ENCODE measurements at regions not wholly inside any gene's neighbourhood (a gene's known extent, or its start where the extent isn't known, plus 50 kb on each side); places are given as distances from the start of the nearest gene placed in this dataset.

DNA sequence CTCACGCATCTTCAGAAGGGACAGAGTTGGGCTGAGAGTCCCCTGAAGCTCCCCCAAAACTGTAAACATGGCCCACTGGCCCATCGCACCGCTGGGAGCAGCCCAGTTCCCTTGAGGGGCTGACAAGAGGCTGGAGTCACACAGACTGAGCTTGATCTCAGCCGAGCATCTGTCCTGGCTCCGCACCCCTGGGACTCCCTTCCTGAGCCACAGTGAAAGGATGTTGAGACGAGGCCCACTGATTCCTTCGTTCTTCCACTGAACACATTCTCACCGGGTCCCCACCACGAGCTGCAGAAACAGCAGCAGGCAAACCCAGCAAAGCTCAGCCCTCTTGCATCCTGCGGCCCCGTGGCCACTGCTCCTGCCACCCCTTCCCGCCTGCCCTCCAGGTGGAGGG is 145.9 kb upstream of the CIBAR2 start:
- no peak for DNase-seq (ENCODE audit: low read depth)

DNA sequence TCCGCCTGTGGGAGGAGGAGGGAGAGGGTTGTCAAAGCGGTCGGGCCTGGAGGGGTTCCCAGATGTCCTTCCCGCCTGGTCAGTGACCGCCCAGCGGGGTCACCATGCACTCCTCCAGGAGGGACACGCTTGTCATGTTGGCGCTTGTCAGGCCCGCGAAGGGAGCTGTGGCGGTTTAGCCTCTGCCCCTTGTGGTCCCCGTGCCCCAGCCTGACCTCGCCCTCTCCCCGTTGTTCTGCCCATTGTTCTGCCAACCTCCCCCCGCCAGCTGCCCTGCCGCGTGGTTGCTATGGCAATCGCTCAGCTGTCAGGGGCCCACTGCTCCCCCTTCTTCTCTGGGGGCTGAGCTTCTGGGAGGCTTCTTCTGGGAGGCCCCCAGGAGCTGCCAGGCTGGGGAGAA is 146.4 kb upstream of the CIBAR2 start:
- no peak for DNase-seq (ENCODE audit: low read depth)

DNA sequence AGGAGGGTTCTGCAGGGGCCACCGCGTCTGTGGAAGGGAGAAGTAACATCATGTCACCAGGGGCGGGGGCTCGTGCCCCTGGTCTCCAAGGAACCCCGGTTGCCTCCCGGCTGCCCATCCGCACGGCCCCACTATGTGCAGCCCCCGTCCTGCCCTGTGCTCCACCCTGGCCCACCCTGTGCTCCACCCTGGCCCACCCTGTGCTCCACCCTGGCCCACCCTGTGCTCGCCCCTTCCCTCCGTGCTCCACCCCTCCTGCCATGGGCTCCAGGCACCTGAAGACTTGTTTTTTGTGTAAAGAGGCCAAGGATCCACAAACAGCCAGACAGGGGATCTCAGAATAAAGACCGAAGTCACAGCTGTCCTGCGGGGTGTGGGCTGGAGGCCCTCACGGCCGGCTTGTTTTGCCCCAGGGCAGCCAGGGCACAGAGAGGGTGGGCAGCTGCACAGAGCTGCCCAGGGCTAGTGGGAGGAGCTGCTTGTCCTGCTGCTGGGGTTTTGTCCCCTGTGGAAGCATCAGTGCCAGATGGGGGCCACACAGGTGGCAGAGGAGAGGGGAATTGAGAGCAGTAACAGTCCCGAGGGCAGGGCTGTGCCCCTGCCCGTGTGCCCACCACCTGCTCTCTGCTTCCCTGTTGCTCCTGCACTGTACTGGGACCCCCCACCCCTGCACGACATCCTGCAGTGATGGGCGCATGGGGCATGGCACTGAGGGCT is 147.0 kb upstream of the CIBAR2 start:
- DNase-seq (ENCODE audit: low read depth): no peak

DNA sequence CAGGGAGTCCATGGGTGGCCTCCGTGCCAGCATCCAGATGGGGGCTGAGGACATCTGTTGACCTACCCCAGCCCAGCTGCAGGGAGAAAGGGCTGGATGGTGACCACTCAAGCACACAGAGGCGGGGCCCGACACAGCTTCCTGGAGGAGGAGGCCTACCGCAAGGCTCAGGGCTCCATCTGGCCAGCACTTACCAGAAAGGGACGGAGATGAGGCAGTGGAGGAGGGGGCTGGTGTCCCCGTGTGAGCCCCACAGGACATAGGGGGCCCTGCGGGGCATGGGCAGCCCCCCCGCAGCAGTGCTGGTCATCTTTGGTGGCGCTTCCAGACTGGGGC is 147.5 kb upstream of the CIBAR2 start:
- DNase-seq (ENCODE audit: low read depth): no peak

DNA sequence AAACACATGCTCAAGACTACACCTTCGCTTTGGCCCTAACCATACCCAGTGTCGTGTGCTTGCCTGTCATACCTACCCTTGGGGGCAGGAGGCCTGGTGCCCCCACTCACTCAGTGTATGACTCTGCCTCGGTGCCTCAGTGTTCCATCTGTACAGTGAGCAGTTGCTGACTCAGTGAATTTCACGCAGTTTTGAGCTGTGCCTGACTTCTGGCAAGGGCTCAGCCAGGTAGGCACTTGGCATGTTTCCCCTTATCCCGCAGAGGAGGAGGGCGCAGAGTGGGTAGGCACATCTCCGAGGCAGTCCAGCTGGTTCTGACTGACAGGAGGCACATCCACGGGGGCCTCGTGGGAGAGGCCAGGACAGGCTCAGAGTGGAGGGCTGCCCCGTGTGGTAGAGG is 148.9 kb upstream of the CIBAR2 start:
- no peak for DNase-seq (ENCODE audit: low read depth)

DNA sequence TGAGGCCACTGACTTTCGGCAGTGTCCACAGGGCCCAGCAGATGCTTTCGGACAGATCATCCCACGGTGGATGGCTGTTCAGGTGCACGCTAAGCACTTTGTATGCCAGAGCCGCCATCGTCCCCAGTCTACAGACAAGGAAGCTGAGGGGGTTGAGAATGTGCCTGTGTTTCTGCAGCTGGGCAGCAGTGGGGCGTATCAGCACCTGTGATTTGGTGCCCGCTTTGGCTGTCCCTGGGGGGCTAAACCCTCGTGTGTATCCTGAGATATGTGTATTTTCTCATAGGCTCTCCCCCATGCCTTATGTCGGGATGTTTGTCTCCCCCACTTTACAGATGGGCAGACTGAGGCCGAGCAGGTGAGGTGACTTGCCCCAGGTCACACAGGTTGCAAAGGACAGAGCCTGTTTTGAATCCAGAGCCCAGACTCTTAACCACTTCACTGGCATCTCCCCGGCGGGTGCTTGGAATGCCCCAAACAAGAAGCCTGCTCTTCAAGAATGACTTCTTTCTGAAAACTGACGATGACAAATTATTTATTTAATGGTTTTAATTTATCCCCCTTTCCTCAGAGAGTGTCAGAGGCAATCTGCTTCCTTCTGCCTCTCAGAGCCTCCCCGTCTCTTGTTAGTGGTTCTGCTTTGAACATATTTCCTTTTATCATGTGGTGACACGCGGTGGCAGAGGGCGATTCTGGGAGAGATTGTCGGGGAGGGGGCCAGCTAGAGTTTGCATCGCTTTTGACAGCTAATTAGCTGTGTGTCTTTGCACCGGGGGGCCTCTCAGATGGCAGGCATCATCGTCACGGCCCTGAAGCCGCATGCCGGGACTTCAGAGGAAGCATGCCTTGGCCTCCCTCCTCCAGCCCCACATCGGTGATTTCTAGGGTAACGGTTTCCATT is 149.6 kb upstream of the CIBAR2 start:
- no peak for DNase-seq (ENCODE audit: low read depth)

DNA sequence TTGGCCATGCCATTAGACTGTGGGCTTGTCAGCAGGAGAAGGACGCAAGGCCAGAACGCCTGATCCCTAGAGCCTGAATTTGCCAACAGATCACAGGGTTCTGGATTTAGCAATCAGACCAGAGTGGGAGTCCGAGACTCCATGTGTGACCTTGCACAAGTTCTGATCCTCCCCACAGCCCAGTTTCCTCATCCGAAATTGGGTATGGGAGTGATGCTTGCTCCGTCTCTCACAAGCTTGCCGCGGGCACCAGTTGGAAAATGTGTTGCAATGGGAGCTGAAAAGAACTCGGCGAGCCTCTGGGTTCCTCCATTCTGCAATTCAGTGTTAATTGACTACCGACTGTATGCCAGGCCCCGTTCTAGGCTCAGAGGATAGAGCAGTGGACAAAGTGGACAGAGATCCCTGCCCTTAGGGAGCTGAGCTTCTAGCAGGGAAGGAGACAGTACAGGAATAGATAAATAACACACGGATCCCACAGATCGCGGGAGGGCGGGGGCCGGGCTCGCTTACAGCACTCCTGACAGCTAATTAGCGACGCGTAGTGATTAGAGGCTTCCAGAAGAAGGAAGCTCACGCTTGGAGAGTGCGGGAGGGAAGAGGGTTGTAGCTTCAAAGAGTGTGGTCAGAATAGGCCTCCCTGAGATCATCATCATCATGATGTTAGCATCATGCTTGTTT is 150.4 kb upstream of the CIBAR2 start:
- DNase-seq (ENCODE audit: low read depth): no peak

DNA sequence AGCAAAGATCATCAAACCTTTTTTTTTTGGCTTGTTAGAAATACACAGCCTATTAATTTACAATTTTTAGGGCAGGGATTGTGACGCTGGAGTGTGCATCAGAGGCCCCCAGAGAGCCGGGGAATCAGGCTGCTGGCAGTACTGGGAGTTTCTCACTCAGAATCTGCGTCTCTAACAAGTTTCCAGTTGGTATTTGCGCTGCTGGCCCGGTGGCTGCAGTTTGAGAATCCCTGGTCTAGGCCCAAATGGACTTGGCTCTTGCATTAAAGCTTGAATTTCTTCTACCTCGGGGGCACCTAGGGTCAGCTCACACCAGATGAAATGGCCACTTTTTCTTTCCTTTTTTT is 150.9 kb upstream of the CIBAR2 start:
- DNase-seq (ENCODE audit: low read depth): no peak

DNA sequence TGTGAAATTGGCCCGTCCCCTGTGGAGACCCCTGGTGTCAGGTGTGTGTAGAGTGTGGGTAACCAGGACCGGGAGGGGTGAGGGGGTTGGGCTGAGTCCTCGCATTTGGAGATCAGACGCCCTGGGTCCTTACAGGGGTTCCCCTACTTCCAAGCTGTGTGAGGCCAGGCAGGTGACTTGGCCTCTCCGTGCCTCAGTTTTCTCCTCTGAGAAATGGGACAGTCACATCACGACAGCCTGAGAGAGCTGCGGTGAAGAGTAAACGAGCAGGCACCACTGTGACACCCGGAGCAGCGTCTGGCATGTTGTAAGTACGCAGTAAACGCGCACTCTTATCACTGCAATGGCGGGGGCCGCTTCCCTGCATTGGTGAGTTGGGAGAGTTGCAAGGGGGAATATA is 152.5 kb upstream of the CIBAR2 start:
- no peak for DNase-seq (ENCODE audit: low read depth)

DNA sequence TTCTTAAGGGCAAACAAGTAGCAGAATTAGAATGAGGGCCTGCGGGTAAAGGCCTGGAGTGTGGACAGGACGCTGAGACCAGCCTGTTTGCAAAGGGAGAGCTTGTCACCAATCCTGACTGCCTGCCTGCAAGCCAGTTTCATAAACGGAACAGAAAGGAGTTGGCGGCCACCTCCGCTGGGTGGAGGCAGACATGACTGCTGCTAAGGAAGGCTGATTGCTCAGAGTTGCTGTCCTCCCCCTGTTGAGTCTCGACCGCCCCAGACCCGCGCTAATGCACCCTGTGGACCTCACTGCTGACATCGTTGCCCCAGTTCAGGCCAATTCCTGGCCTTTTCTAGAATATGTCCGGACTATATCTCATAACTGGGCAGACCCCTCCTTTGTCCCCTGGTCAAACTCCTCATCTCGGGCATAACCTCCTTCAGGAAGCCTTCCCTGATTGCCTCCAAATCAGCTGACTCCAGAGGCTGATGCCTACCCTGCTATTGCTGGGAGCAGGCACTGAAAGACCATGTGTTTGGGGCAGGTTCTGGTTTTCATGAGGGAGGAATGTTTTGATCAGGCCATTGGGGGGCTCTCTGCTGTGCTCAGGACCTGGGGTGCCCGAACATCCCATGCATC is 153.0 kb upstream of the CIBAR2 start:
- DNase-seq (ENCODE audit: low read depth): no peak

DNA sequence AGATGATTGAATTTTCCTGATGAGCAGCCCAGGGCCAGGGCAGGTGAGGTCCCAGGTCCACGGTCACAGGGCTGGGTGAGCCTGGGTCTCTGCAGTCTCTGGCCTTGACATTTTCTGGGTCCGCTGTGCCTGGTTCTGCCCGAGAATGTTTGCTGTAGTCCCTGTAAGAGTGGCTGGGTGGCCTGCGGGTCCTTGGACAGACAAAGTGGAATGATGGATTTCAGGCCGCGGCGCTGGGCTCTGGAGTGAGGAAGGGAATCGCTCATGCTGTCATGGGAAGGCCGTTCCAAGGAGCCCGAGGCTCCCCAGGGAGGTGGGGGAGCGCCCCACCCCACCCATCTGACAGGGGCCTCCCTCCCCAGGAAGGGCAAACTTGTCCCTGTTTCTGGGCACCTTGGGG is 153.5 kb upstream of the CIBAR2 start:
- DNase-seq (ENCODE audit: low read depth): no peak

DNA sequence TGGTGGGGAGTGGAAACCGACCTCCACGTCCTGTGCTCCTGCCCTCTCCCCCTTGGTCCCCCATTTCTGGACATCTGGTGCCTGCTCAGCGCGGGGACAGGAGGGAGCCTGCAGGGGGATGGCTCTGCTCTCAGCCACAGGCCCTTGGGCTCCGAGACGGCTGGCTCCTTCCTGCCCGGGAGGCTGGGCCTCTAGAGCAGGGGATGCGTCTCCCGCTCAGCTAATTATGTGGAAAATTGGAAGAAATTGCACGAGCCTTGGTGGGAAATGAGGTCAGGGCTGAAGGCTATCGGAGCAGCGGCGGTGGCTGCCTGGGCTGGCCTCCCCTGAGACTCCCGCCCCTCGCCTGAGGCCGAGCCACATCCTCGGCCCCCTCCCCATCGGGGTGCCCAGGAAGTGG is 154.6 kb upstream of the CIBAR2 start:
- DNase-seq (ENCODE audit: low read depth): no peak

DNA sequence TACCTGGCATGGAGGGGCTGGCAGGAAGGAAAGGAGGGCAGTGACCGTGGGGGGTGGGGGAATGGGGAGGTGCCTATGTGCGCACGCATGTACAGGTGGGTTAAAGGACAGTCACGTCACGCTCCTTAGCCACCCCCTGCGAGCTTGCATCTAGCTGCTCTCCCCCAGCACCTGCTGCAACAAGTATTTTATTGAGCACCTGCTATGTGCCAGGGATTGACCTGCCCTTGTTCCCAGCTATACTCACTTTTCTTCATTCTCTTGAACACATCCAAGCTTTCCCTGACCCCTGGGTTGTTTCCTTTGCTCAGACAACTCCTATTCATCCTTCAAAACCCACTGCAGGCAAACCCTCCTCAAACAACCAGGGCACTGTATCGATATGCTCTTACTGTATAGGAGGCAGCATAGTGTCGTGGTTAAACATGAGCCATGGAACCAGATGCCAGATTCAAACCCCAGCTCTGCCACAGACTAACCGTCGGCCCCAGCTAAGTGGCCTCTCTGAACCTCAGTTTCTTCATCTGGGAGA is 155.2 kb upstream of the CIBAR2 start:
- DNase-seq (ENCODE audit: low read depth): no peak

DNA sequence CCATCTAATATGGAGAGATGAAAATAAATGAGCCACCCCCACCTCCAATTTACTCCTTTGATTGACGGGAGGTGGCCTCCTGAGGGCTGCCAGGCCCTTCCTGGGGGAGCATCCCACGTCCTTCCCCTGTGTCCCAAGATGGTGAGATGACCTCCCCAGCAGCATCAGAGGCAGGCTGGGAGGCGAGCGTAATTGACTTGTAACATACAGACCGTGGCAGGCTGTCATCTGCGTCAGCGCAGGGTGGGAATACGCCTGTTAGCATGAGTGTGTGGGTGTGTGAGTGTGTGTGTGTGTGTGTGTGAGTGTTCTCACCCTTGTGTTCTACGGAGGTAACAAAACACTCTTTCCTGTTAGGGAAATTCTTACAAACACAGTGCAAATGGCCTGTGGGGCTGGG is 156.9 kb upstream of the CIBAR2 start:
- DNase-seq (ENCODE audit: low read depth): no peak

DNA sequence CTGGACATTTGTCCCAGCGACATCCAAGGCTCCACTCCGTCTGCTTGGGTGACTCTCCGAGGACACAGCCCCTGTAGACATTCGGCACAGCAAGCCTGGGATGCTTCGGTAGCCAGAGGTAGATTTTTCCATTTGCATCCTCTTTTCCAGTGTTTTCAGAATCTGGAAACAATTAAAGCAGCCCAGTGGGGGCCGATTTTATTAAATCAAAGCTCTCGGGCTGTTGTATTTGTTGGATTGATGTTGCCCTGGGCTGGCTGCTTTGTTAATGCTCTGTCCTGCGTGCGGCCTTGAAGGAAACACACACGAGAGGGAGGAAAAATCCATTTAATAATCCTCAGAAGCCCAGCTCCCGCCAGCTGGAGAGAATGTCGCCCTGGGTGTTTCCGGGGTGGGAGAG is 158.1 kb upstream of the CIBAR2 start:
- no peak for DNase-seq (ENCODE audit: low read depth)

DNA sequence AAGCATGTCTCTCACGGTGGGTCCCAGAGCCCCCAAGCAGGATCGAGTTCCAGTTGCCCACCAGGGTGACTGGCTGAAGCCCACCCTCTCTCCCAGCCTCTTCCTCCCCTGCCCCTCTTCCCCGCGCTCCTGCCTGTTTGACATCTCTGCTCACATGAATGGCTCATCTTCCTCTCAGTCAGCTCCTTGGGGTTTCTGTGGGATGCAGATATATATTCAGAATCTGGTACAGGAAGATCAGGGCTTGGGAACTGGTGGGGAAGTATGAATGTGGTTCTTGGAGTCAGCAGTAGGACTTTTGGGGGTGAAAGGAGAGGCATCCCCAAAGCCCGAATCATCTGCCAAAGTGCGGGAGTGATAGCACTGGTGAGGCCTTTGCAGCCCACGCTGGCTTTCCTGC is 158.9 kb upstream of the CIBAR2 start:
- no peak for DNase-seq (ENCODE audit: low read depth)

DNA sequence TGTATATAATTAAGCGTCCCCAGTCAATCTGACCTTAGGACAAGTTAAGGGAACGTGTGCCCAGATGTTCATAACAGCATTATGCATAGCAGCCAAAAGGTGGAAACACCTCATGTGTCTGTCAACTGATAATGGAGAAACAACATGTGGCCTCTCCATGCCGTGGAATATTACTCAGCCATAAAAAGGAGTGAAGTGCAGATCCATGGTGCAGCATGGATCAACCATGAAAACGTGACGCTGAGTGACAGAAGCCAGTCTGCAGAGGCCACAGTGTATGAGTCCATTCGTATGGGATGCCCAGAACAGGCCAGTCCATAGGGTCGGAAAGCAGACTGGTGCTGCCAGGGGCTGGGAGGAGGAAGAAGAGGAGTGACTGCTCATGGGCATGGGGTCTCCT is 161.0 kb upstream of the CIBAR2 start:
- DNase-seq (ENCODE audit: low read depth): no peak

DNA sequence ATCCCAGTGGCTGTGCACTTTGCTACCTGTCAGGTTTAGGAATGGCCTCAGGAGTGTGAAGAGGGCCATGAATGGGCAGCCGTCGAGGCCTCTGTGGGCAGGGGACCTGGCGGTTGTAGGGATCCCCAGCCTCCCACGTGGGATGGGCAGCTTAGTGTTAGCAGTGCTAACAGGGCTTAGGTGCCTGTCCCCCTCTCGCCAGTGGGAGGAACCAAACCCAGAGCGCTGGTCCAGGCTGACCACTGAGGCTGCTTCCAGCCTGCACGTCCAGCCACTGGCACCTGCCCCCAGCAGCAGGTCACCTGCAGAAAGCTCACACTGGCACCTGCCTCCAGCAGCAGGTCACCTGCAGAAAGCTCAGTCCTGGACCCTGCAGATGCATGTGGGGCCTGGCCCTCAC is 162.2 kb upstream of the CIBAR2 start:
- no peak for DNase-seq (ENCODE audit: low read depth)

DNA sequence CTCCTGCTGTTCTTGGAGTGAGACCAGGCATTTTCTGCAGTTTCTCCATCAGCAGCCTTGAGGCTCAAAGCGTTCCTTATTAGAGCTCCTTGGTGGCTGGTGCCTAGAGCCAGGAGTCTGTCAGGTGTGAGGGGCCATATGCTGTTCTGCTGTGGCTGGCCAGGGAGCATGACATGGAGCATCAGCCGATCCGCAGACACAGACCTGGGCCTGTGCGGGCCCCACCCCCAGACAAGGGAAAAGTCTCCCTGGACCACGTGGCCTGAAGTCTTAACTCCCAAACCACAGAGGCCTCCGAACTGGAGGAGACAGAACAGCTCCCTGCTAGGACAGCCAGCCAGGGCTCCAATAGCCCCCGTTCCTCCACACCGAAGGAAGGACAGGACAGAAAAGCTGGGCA is 162.7 kb upstream of the CIBAR2 start:
- no peak for DNase-seq (ENCODE audit: low read depth)

DNA sequence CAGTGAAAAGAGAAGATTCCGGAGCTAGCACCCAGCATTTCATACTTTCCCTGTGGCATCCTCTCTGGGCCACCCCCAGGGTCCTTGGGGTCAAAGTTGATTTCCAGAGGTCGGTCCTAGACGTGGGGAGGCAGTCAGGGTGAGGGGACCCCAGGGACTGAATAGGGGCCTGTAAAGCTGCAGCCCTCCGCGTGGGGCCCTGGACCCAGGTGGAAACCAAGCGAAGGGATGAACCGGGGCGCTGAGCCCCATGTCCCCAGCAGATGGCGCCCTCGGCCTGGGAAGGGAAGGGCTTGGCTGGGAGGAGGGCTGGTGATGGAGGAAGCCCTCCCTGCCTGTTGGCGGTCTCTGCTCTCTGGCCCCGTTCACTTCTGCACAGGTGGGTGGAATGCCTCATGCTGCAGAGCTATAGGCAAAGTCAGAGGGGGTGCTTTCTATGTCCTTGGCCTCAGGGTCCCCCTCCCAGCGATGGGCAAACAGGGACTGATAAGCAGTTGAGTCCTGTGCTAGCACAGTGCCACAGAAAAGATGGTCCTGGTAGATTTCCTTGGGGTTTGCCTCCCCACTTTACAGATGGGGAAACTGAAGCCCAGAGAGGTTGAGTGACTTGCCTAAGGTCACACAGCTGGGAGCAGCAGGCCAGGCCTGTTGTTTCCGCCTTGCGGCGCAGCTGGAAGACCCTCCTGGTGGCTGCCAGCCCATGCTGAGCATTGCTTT is 163.4 kb upstream of the CIBAR2 start:
- DNase-seq (ENCODE audit: low read depth): peak; percentile 57

DNA sequence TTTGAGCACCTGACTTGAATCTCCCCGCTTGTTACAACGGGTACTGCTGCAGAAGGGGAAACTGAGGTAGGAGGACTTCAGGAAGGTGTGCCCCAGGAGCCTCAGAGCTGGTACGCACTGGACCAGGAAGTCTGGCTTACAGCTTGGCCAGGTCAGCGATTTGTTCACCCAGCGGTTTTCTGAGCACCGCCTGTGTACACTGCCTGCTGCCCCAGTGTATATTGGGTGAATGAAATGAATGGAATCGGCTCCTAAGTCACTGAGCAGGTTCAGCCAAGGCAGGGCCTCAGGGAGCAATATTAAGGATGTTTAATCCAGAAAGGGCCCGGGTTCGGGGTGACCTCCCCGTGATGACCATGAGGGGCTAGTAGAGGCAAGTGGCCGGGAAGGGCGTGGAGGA is 164.0 kb upstream of the CIBAR2 start:
- no peak for DNase-seq (ENCODE audit: low read depth)

DNA sequence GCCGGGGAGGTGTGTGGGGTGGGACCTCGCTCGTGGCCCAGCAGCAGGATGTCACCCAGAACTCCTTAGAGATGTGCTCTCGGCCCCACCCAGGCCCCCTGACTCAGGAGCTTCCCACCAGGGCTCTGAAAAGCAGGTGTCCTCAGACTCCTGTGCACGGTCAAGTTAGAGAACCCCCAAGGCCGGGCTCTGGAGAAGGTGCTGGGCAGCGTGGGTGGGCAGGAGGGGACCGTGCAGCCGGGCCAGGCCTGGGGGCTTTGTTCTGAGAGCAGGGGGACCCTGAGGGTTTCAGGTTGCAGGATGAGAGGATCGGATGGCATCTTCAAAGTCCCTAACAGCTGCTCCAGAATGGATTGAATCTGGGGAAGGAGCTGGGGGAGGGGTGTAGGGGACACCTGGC is 164.4 kb upstream of the CIBAR2 start:
- no peak for DNase-seq (ENCODE audit: low read depth)
